ENCODE measurements at regions not wholly inside any gene's neighbourhood (a gene's known extent, or its start where the extent isn't known, plus 50 kb on each side); places are given as distances from the start of the nearest gene placed in this dataset.

DNA sequence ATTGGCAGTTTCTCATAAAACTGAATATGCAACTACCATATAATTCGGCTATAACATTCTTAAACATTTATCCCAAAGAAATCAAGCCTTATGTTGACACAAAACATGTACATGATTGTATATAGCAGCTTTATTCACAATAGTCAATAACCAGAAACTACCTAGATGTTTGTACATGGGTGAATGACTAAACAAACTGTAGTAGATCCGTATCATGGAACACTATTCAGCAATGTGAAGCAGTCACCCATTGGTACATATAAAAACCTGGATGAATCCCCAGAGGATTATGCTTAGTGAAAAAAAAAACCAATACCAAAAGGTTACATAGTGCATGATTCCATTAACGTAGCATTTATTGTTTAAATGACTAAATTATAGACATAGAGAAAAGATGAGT lies 471.7 kb upstream of the KLHL1 start:
- no peaks in the 10 kb centered on the region for H3K4me1 ChIP-seq

DNA sequence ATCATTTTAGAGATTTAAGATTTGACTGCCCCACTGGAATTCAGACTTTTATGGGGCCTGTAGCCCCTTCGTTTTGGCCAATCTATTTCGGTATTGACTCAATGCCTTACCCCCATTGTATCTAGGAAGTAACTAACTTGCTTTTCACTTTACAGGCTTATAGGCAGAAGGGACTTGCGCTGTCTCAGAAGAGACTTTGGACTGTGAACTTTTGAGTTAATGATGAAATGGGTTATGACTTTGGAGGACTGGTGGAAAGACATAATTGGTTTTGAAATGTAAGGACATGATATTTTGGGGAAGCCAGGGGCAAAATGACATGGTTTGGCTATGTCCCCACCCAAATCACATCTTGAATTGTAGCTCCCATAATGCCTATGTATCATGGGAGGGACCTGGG lies 463.0 kb upstream of the KLHL1 start:
- Histone ChIP-seq H3K36me3 (no peaks in the 10 kb centered on the region), H3K27me3 (no peaks in the 10 kb centered on the region), H3K4me3 (no peak overlapping the region), H3K27ac (no peak overlapping the region), H3K9me3 (no peaks in the 10 kb centered on the region), H3K4me1 (no peaks in the 10 kb centered on the region)
- WGBS, 2 donors (ENCODE audit: low coverage in 1 of 2), result 40 to 63% methylated on average over 1 to 3 of the region's 3 CpGs
- in situ Hi-C loops (cut with MboI; ENCODE audit: low pct_ligation_motif_present in 1 of 4, low pct_unique_long_range_greater_than_20kb in 1 of 4, low sequenced_read_pairs in 3 of 4) (loop anchor here (25.0 kb wide), 2 partner anchors 234 to 1034 kb away; no protein-coding TSS in a partner anchor), intact Hi-C loops (cut with DNase I; ENCODE audit: low total_unique reads) (no loop called here)
- DNase-seq, result no peak
- TF ChIP-seq EP300 (IDR thresholded peaks at IDR 0.05; ENCODE audit: low read depth) (no peak), POLR2AphosphoS5 (IDR thresholded peaks at IDR 0.05) (no peak), POLR2A (IDR thresholded peaks at IDR 0.05) (no peak), CTCF (IDR thresholded peaks at IDR 0.05) (no peak)

More for the DNA sequence above, 471.7 kb upstream of the KLHL1 start:
- 67 to 74% methylated on average over 2 to 3 of the region's 3 CpGs for WGBS, 2 donors (ENCODE audit: low coverage in 1 of 2)
- no peak for DNase-seq
- no peaks in the 10 kb centered on the region for H3K27me3 ChIP-seq
- in situ Hi-C loops (cut with MboI; ENCODE audit: low pct_ligation_motif_present in 1 of 4, low pct_unique_long_range_greater_than_20kb in 1 of 4, low sequenced_read_pairs in 3 of 4), result no loop called here
- H3K9me3 ChIP-seq, result no peaks in the 10 kb centered on the region
- no peak for TF ChIP-seq CTCF (IDR thresholded peaks at IDR 0.05)
- TF ChIP-seq POLR2A (IDR thresholded peaks at IDR 0.05), result no peak
- TF ChIP-seq EP300 (IDR thresholded peaks at IDR 0.05; ENCODE audit: low read depth), result no peak
- TF ChIP-seq POLR2AphosphoS5 (IDR thresholded peaks at IDR 0.05), result no peak
- intact Hi-C loops (cut with DNase I; ENCODE audit: low total_unique reads), result no loop called here
- no peak overlapping the region for H3K27ac ChIP-seq
- no peak overlapping the region for H3K4me3 ChIP-seq
- no peaks in the 10 kb centered on the region for H3K36me3 ChIP-seq

GRCh38 chr13:70568571-70568970 lies 460.3 kb upstream of the KLHL1 start:
- in situ Hi-C loops (cut with MboI; ENCODE audit: low pct_ligation_motif_present in 1 of 4, low pct_unique_long_range_greater_than_20kb in 1 of 4, low sequenced_read_pairs in 3 of 4) (loop anchor here (25.0 kb wide), 2 partner anchors 231 to 1031 kb away; no protein-coding TSS in a partner anchor), intact Hi-C loops (cut with DNase I; ENCODE audit: low total_unique reads) (no loop called here)
- H3K4me1 ChIP-seq, result no peaks in the 10 kb centered on the region
- TF ChIP-seq CTCF (IDR thresholded peaks at IDR 0.05) (peak; percentile 50 to 71 (median 65)), POLR2AphosphoS5 (IDR thresholded peaks at IDR 0.05) (no peak)
- no peaks in the 10 kb centered on the region for H3K36me3 ChIP-seq
- no peak for DNase-seq
- no peak overlapping the region for H3K4me3 ChIP-seq
- no peaks in the 10 kb centered on the region for H3K9me3 ChIP-seq
- 73 to 74% methylated on average over 1 of the region's 1 CpG for WGBS, 2 donors (ENCODE audit: low coverage in 1 of 2)
- H3K27ac ChIP-seq, result no peak overlapping the region
- H3K27me3 ChIP-seq, result no peaks in the 10 kb centered on the region

DNA sequence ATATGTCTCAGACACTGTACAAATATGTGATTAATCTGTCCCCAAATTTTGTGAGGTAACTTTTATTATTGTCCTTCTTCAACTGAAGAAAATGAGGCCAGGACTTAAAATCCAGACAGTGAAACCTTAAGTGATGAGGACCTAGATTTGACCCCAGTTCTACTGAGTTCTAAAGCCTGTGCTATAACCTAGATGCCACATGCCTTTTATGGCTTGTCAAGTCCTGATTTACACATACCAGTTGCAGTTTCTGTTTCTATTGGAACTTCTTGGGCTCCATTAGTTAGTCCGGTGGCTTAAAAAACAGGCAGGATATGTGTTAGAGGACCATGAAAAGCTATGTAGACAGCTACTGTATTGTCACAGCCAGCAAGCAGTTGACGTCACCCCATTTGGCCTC lies 436.5 kb upstream of the KLHL1 start:
- Histone ChIP-seq H3K9me3 (no peaks in the 10 kb centered on the region), H3K4me3 (no peak overlapping the region), H3K4me1 (no peaks in the 10 kb centered on the region), H3K36me3 (no peaks in the 10 kb centered on the region), H3K27me3 (no peaks in the 10 kb centered on the region), H3K27ac (no peak overlapping the region)
- 72 to 83% methylated on average over 2 of the region's 2 CpGs for WGBS, 2 donors (ENCODE audit: low coverage in 1 of 2)
- TF ChIP-seq EP300 (IDR thresholded peaks at IDR 0.05; ENCODE audit: low read depth) (no peak), CTCF (IDR thresholded peaks at IDR 0.05) (no peak), POLR2A (IDR thresholded peaks at IDR 0.05) (no peak), POLR2AphosphoS5 (IDR thresholded peaks at IDR 0.05) (no peak)
- intact Hi-C loops (cut with DNase I; ENCODE audit: low total_unique reads), result no loop called here
- in situ Hi-C loops (cut with MboI; ENCODE audit: low pct_ligation_motif_present in 1 of 4, low pct_unique_long_range_greater_than_20kb in 1 of 4, low sequenced_read_pairs in 3 of 4), result no loop called here
- DNase-seq, result no peak
